GM18508 (cell line): ENCODE measurements at regions not wholly inside any gene's neighbourhood (a gene's known extent, or its start where the extent isn't known, plus 50 kb on each side); places are given as distances from the start of the nearest gene placed in this dataset.

Experiments used
- ATAC-seq: cut with Tn5 transposase; IDR thresholded peaks from one replicate; pipeline ENCODE4 v1.9.1; 2021; ENCODE audit warnings: moderate number of reproducible peaks; ENCODE audit not compliant: insufficient read depth, unreplicated experiment

- no peak for ATAC-seq
These were observed 390.6 kb downstream of the GPM6A start for GRCh38 chr4:175421506-175421905.

DNA sequence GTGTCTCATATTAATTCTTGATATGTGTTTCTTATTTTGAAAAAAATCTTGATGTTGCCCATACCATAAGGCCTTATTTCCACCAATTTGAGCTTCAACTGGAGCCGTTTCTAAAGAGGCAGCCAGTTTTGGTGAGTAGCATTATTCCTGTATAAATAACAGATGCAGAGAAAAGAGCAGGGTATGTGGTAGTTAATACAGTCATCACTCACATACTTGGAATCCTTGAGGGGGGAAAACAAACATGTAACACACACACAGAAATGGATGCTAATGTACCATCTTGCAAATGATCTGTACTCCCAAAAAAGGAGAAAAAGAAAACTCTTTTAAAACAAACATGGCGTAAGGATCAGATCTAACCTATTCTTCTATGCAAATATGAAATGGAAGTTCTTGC, 389.7 kb downstream of the GPM6A start:
- ATAC-seq, result no peak

DNA sequence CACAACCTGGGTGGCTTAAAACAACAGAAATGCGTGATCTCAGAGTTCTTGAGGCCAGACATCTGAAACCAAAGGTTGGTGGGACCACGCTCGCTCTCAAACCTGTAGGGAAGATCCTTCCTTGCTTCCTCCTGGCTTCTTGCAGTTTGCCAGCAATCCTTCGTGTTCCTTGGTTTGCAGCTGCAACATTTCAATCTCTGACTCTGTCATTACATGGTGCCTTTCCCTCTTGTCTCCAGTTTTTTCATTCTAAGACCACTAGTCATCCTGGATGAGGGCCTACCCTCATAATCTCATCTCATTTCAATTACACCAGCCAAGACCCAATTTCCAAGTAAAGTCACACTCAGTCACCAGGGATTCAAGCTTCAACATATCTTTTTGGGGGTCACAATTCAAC, 388.0 kb downstream of the GPM6A start:
- no peak for ATAC-seq

DNA sequence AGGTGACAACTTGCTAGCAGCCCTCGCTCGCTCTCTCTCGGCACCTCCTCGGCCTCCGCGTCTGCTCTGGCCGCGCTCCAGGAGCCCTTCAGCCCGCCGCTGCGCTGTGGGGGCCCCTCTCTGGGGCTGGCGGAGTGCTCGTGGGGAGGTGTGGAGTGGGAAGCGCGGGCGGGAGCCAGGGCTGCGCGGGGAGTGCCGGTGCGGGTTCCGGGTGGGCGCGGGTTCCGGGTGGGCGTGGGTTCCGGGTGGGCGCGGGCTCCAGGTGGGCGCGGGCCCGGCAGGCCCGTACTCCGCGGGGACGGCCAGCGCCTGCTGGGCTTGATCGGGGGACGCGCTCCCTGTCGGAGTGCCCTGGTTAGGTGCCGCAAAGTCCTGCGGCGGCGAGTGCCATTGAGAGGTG, 384.3 kb downstream of the GPM6A start:
- no peak for ATAC-seq

- no peak for ATAC-seq
These were observed 380.4 kb downstream of the GPM6A start for GRCh38 chr4:175431694-175432093.

- ATAC-seq, result no peak
These were observed 376.7 kb downstream of the GPM6A start for GRCh38 chr4:175435381-175435783.

- ATAC-seq, result no peak
These were observed 375.9 kb downstream of the GPM6A start for GRCh38 chr4:175436196-175436595.

- no peak for ATAC-seq
These were observed 371.3 kb downstream of the GPM6A start for GRCh38 chr4:175440786-175441185.

GRCh38 chr4:175441256-175441655, 370.8 kb downstream of the GPM6A start:
- ATAC-seq, result no peak

DNA sequence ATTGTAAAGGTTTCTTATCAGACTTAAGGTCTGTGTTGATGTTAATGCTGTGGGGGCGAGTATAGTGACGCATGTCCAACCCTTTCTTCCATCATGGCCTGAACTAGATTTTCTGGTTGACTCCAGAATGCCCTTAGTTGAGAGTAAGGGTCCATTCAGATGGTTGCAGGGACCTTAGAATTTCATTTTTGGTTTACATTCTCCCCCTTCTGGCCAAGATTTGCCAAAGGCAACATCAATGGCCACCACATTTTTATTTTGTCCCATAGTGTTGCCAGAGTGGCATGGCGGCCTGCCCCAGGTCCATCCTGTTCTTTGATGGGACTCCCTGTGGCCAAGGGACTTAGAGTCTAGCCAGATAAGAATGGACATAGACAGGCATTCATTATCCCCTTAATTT, 368.5 kb downstream of the GPM6A start:
- ATAC-seq, result no peak

GRCh38 chr4:175444512-175444911, 367.6 kb downstream of the GPM6A start:
- ATAC-seq, result no peak

DNA sequence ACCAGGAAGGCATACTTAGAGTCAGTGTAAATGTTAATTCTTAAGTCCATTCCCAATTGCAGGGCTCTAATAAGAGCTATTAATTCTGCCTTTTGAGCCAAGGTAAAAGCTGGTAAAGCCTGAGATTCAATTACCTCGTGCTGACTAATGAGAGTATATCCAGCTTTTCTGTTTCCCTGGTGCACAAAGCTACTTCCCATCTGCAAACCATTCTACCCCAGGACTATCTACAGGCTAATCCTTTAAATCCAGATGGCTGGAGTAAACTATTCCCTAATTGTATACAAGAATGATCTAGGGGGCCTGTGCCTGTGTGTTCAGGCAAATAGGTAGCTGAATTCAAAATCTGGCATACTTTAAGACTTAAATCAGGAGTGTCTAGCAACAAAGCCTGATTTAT, 365.0 kb downstream of the GPM6A start:
- ATAC-seq, result no peak

GRCh38 chr4:175450446-175450845, 361.6 kb downstream of the GPM6A start:
- no peak for ATAC-seq

DNA sequence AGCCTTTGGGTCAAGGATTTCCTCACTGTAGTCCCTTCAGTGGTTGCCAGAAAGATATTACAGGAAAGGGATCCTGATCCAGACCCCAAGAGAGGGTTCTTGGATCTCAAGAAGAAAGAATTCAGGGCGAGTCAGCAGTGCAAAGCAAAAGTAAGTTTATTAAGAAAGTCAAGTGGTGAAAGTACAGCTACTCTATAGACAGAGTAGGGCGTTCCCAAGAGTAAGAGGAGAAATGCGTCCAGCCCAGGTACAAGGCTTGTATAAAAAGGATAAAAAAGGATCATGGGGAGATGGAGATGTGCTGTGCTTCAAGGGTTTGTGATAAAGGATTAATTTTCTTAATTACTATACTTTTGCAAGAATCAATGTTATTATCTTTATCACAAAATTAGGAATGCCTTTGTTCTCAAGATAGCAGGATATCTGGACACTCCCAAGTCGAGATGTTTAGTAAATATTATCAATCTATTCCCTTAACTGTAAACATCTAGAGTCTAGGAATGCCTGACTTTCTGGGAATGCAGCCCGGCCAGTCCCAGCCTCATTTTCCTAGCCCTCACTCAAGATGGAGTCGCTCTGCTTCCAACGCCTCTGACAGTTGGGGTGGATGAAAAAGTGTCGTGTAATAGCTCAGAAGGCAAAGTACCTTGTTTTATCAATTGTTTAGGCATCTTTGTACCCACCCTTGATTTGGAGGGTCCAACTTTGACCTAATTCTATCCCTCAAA, 360.7 kb downstream of the GPM6A start:
- ATAC-seq, result no peak

- no peak for ATAC-seq
These were observed 358.6 kb downstream of the GPM6A start for GRCh38 chr4:175453456-175453855.

- ATAC-seq, result no peak
These were observed 355.9 kb downstream of the GPM6A start for GRCh38 chr4:175456131-175456530.

DNA sequence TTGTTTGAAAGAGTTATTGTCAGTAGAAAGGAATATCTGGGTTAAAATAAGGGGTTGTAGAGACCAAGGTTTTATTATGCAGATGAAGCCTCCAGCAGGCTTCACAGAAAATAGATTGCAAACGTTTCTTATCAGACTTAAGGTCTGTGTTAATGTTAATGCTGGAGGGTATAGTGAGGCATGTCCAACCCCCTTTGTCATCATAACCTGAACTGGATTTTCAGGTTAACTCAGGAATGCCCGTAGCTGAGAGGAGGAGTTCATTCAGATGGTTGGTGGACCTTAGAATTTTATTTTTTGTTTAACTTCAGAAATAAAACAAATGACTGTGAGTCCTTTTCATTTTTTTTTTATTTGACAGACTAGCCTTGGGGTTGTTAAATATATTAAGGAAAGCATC, 354.1 kb downstream of the GPM6A start:
- ATAC-seq, result no peak

GRCh38 chr4:175459571-175459970, 352.5 kb downstream of the GPM6A start:
- ATAC-seq, result no peak

DNA sequence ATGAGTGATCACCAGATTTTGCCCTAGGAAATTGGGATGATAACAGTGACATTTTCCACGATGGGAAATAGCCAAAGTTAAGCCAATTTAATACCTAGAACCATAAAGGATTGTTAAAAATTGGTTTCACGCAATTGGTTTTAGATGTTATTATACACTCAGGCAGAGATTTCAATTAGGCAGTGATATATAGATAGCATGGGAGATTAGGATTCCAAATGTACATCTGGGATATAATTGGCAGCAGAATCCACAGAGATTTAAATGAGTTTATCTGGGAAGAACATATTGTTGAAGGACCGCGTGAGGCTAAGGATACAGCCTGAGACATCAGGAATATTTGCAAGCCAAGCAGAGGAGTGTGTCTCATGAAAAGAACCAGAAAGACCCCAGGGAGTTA, 351.6 kb downstream of the GPM6A start:
- ATAC-seq, result no peak

DNA sequence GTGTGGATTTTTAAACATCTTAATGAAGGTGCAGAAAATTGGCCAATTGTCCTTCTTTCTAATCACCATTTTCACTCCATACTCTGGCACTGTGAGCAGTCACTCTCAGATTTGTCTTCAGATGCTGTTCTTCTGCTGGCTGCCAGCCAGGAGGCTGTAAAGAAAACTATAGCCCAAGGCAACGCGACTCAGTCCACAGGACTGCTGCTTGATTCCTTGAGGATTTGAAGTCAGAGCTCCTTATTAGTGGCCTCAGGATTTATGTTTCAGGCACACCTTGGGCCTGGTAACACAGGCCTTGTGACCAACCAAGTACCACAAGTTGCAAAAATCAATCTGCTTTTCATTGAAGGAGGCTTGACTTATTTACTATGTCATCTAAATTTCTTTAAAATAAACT, 342.6 kb downstream of the GPM6A start:
- ATAC-seq, result no peak

- no peak for ATAC-seq
These were observed 341.9 kb downstream of the GPM6A start for GRCh38 chr4:175470131-175470530.

GRCh38 chr4:175480404-175480803, 331.7 kb downstream of the GPM6A start:
- no peak for ATAC-seq
